Smooth muscle cell (in vitro differentiated cells): ENCODE measurements at regions not wholly inside any gene's neighbourhood (a gene's known extent, or its start where the extent isn't known, plus 50 kb on each side); places are given as distances from the start of the nearest gene placed in this dataset.
"Not testable (repeated sequence)": the region's sequence is repeated elsewhere in the genome, so short reads cannot be mapped to it uniquely, and the experiment has no call there.

Experiments used
- DNase-seq: peaks from one replicate; lab custom pipeline; 2025; ENCODE audit not compliant: unreplicated experiment; lab: John Stamatoyannopoulos, UW
- H2AFZ ChIP-seq: fragments of 200-600 bp; sonication (generic); 2 replicates; pipeline ENCODE4 v1.6.0; 2016; ENCODE audit warnings: antibody characterized with exemption, low read depth, mild to moderate bottlenecking
- H3F3A ChIP-seq: fragments of 200-600 bp; sonication (generic); 2 replicates; pipeline ENCODE4 v1.6.0; 2017; ENCODE audit warnings: antibody characterized with exemption, low read depth
- H3K27ac ChIP-seq: fragments of 200-600 bp; sonication (generic); 2 replicates; pipeline ENCODE4 v1.5.1; 2016; ENCODE audit warnings: low read depth, mild to moderate bottlenecking
- H3K27me3 ChIP-seq: fragments of 200-600 bp; sonication (generic); 2 replicates; pipeline ENCODE4 v1.6.1; 2016; ENCODE audit warnings: low read depth, mild to moderate bottlenecking
- H3K36me3 ChIP-seq: fragments of 200-600 bp; sonication (generic); 2 replicates; pipeline ENCODE4 v1.5.1; 2016; ENCODE audit warnings: low read depth
- H3K4me1 ChIP-seq: fragments of 200-600 bp; sonication (generic); 2 replicates; pipeline ENCODE4 v1.5.1; 2016; ENCODE audit warnings: low read depth
- H3K4me2 ChIP-seq: fragments of 200-600 bp; sonication (generic); 2 replicates; pipeline ENCODE4 v1.6.0; 2016; ENCODE audit warnings: mild to moderate bottlenecking
- H3K4me3 ChIP-seq: fragments of 200-600 bp; sonication (generic); 2 replicates; pipeline ENCODE4 v1.5.1; 2016; ENCODE audit warnings: mild to moderate bottlenecking
- H3K79me2 ChIP-seq: fragments of 200-600 bp; sonication (generic); 2 replicates; pipeline ENCODE4 v1.6.0; 2016; ENCODE audit warnings: low read depth, mild to moderate bottlenecking
- H3K9ac ChIP-seq: fragments of 200-600 bp; sonication (generic); 2 replicates; pipeline ENCODE4 v1.6.0; 2016; ENCODE audit warnings: low read depth
- H3K9me3 ChIP-seq: fragments of 200-600 bp; sonication (generic); replicated peaks from 2 replicates; pipeline ENCODE4 v1.5.1; 2016; ENCODE audit warnings: low read depth
- H4K20me1 ChIP-seq: fragments of 200-600 bp; sonication (generic); 2 replicates; pipeline ENCODE4 v1.6.0; 2016; ENCODE audit warnings: low read depth
- WGBS: methylation state at CpG from one replicate; pipeline ENCODE4 v1.1.7; 2016; ENCODE audit warnings: low lambda C conversion rate; 5-methylcytosine and 5-hydroxymethylcytosine counted together

DNA sequence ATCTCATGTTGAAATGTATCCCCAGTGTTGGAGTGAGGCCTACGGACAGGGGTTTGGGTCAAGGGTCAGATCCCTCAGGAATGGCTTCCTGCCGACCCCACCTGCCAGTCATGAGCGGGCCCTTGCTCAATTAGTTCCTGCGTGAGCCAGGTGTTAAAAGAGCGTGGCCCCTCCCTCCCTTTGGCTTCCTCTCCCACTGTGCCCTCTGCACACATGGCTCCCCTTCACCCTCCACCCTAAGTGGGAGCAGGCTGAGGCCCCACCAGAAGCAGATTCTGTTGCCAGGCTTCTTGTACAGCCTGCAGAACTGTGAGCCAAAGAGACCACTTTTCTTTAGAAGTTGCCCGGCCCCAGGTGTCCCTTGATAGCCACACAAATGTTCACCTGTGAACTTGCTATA is 193.3 kb downstream of the NPIPB11 start:
- H3K4me2 ChIP-seq, H3F3A ChIP-seq, H2AFZ ChIP-seq, H3K27ac ChIP-seq, H3K4me1 ChIP-seq, H4K20me1 ChIP-seq, H3K27me3 ChIP-seq, H3K9ac ChIP-seq, H3K9me3 ChIP-seq, DNase-seq, H3K36me3 ChIP-seq, H3K4me3 ChIP-seq, H3K79me2 ChIP-seq: not testable (repeated sequence)
- WGBS, result 98% methylated on average over 6 of the region's 6 CpGs

DNA sequence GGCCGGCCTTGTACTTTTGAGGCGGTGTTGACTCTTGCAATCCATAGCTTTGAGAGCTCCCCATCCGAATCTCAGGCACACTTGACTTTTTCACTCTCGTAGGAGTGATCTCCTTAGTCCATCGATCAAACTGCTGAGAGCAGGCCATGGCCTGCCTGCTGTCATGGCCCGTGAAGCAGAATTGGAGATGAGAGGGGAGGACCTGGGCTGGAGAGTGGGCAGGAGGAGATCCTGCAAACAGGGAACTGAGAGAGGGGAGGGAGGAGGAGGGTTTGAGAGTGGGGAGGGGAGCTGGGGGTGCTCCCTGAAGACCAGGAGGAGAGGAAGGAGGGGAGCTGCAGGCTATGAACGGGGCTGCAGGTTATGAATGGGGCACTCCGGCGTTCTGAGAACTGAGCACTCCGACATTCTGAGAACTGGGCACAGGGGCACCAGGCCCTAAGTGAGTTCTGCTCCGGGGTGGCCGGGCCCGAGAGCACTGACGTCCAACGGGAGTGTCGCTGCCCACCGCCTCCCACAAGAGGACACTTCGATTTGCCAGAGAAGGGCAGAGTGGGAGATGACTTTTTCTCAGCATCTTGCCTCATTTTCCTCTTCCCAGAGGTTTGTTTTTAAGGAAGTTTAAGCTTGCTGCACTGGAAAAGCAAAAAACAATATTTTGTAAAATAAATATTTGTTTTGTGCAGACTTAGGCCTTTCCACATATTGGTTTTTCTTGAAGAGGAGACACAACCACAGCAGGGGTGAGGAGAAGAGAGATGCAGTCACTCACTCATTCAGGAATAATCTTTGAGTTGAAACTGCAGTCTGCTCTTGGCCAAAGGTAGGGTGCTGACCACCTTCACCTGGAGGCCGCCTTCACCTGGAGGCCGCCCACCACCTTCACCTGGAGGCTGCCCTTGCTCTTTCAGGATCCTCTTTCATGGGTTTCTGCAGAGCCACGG is 194.2 kb downstream of the NPIPB11 start:
- not testable (repeated sequence) for H3K9me3 ChIP-seq, H3K36me3 ChIP-seq, H3K27me3 ChIP-seq, H2AFZ ChIP-seq, H4K20me1 ChIP-seq, H3K9ac ChIP-seq, H3K27ac ChIP-seq, H3K4me1 ChIP-seq, H3K79me2 ChIP-seq, H3K4me2 ChIP-seq, DNase-seq, H3K4me3 ChIP-seq, H3F3A ChIP-seq
- 95% methylated on average over 19 of the region's 21 CpGs for WGBS

GRCh38 chr16:29211456-29211855 is 195.1 kb downstream of the NPIPB11 start:
- 94% methylated on average over 12 of the region's 12 CpGs for WGBS
- H3K27ac ChIP-seq, H3K4me3 ChIP-seq, H2AFZ ChIP-seq, H3K9me3 ChIP-seq, H3K9ac ChIP-seq, H3K4me2 ChIP-seq, H3K79me2 ChIP-seq, H4K20me1 ChIP-seq, H3F3A ChIP-seq, H3K4me1 ChIP-seq, DNase-seq, H3K36me3 ChIP-seq, H3K27me3 ChIP-seq: not testable (repeated sequence)

- H3K27ac ChIP-seq, H3K4me3 ChIP-seq, H3K36me3 ChIP-seq, H4K20me1 ChIP-seq, H3K9me3 ChIP-seq, H3K4me2 ChIP-seq, H3K9ac ChIP-seq, H3F3A ChIP-seq, H3K27me3 ChIP-seq, DNase-seq, H2AFZ ChIP-seq, H3K79me2 ChIP-seq, H3K4me1 ChIP-seq: not testable (repeated sequence)
- WGBS, result 94% methylated on average over 21 of the region's 25 CpGs
Measured at GRCh38 chr16:29210299-29211150, 196.0 kb downstream of the NPIPB11 start.

- H3K9me3 ChIP-seq, H3K4me1 ChIP-seq, H3K27ac ChIP-seq, H3K4me2 ChIP-seq, H3K4me3 ChIP-seq, H3K27me3 ChIP-seq, H3K9ac ChIP-seq, H3F3A ChIP-seq, H3K36me3 ChIP-seq, DNase-seq, H4K20me1 ChIP-seq, H2AFZ ChIP-seq, H3K79me2 ChIP-seq: not testable (repeated sequence)
- 75% methylated on average over 3 of the region's 3 CpGs for WGBS
Measured at GRCh38 chr16:29206120-29206519, 200.4 kb downstream of the NPIPB11 start.

- not testable (repeated sequence) for H3K4me3 ChIP-seq, H4K20me1 ChIP-seq, H3K9me3 ChIP-seq, H3K9ac ChIP-seq, H3F3A ChIP-seq, H3K36me3 ChIP-seq, H3K4me1 ChIP-seq, H3K27ac ChIP-seq, DNase-seq, H2AFZ ChIP-seq, H3K4me2 ChIP-seq, H3K27me3 ChIP-seq, H3K79me2 ChIP-seq
- 87% methylated on average over 2 of the region's 2 CpGs for WGBS
Measured at GRCh38 chr16:29205151-29205550, 201.4 kb downstream of the NPIPB11 start.
